GM12878 (cell line): ENCODE measurements at regions not wholly inside any gene's neighbourhood (a gene's known extent, or its start where the extent isn't known, plus 50 kb on each side); places are given as distances from the start of the nearest gene placed in this dataset.
"Not testable (repeated sequence)": the region's sequence is repeated elsewhere in the genome, so short reads cannot be mapped to it uniquely, and the experiment has no call there.

Experiments used
- ATAC-seq: fragments of 200-7000 bp; cut with Tn5 transposase; 3 replicates; pipeline ENCODE4 v1.9.1; 2020; ENCODE audit warnings: mild to moderate bottlenecking, moderate library complexity
- BruUV-seq: library from RNA; stranded (reverse); fragments of 400-500 nt; replicated peaks from 2 replicates; lab custom pipeline; 2021; lab: Mats Ljungman, UMichigan
- CTCF ChIA-PET: fragments of 300-600 bp; sonication (Branson Sonifier 250); formaldehyde crosslinking; extraction: SDS; loops from one replicate; lab custom pipeline; 2021; ENCODE audit warnings: inconsistent platforms; lab: Yijun Ruan, JAX
- POLR2A ChIA-PET: fragments of 350-600 bp; formaldehyde crosslinking; extraction: SDS; loops from one replicate; lab custom pipeline; 2021; ENCODE audit warnings: inconsistent platforms; lab: Charles Lee
- RAD21 ChIA-PET: fragments of 300-600 bp; sonication (Branson Sonifier 250); formaldehyde crosslinking; loops from one replicate; lab custom pipeline; 2023; ENCODE audit warnings: antibody characterized with exemption; ENCODE audit not compliant: unreplicated experiment; lab: Charles Lee
- SMC1A ChIA-PET: fragments of 300-600 bp; sonication (Branson Sonifier 250); formaldehyde crosslinking; loops from one replicate; lab custom pipeline; 2023; ENCODE audit not compliant: unreplicated experiment, uncharacterized antibody; lab: Charles Lee
- DNase-seq: peaks from one replicate; pipeline ENCODE4 v3.0.0-alpha.2; 2011; ENCODE audit warnings: low read depth, low spot score
- FAIRE-seq: peaks from 3 replicates; lab custom pipeline; 2011; peaks lifted over from hg19 to GRCh38; lab: Jason Lieb, UNC
- H2AFZ ChIP-seq: 2 replicates; pipeline ENCODE4 v1.6.0; 2011; ENCODE audit warnings: low read depth, low read length, control low read depth; ENCODE audit not compliant: control insufficient read depth
- H3K27ac ChIP-seq: 2 replicates; pipeline ENCODE4 v1.5.1; 2011; ENCODE audit warnings: control low read depth; ENCODE audit not compliant: control insufficient read depth, insufficient read depth
- H3K27me3 ChIP-seq, 2 experiments: replicated peaks in 1 of 2; 2 replicates each; pipeline versions ENCODE4 v1.6.0 to v1.6.1; 2011; ENCODE audit warnings: low read length in 1 of 2; ENCODE audit not compliant: control insufficient read depth in 2 of 2, insufficient read depth in 2 of 2
- H3K36me3 ChIP-seq, 2 experiments: 2 replicates each; pipeline ENCODE4 v1.5.1; 2011; ENCODE audit warnings: low read length in 1 of 2; ENCODE audit not compliant: control insufficient read depth in 2 of 2, insufficient read depth in 2 of 2
- H3K4me1 ChIP-seq: 2 replicates; pipeline ENCODE4 v1.6.1; 2011; ENCODE audit warnings: mild to moderate bottlenecking, low read length, moderate library complexity, mixed read lengths; ENCODE audit not compliant: control insufficient read depth, insufficient read depth
- H3K4me2 ChIP-seq: 2 replicates; pipeline ENCODE4 v1.6.0; 2011; ENCODE audit warnings: control low read depth; ENCODE audit not compliant: control insufficient read depth, insufficient read depth
- H3K4me3 ChIP-seq: fragments of 200-600 bp; sonication (generic); 2 replicates; pipeline ENCODE4 v1.5.1; 2016
- H3K79me2 ChIP-seq: 2 replicates; pipeline ENCODE4 v1.6.0; 2011; ENCODE audit warnings: low read length; ENCODE audit not compliant: control insufficient read depth, insufficient read depth
- H3K9ac ChIP-seq: 2 replicates; pipeline ENCODE4 v1.8.0; 2011; ENCODE audit warnings: low read length, control low read depth, mixed read lengths; ENCODE audit not compliant: control insufficient read depth, insufficient read depth
- H3K9me3 ChIP-seq: replicated peaks from 3 replicates; pipeline ENCODE4 v1.5.1; 2011; ENCODE audit warnings: mild to moderate bottlenecking, low read length; ENCODE audit not compliant: control insufficient read depth, insufficient read depth
- H4K20me1 ChIP-seq: 2 replicates; pipeline ENCODE4 v1.6.0; 2011; ENCODE audit not compliant: control insufficient read depth, insufficient read depth
- CREM ChIP-seq: IDR thresholded peaks from 2 replicates; pipeline ENCODE4 v1.6.1; 2014; ENCODE audit warnings: antibody characterized with exemption, low read depth
- EZH2 ChIP-seq: IDR thresholded peaks from 2 replicates; pipeline ENCODE4 v1.6.1; 2012; ENCODE audit warnings: low read depth, mild to moderate bottlenecking, control low read depth, inconsistent platforms, low read length, borderline replicate concordance; ENCODE audit not compliant: control insufficient read depth
- MTA3 ChIP-seq: IDR thresholded peaks from 2 replicates; pipeline ENCODE4 v1.6.1; 2012; ENCODE audit warnings: low read length, inconsistent platforms, borderline replicate concordance
- PAX8 ChIP-seq: fragments of 450-650 bp; IDR thresholded peaks from 2 replicates; pipeline ENCODE4 v1.6.1; 2017; ENCODE audit warnings: mild to moderate bottlenecking, moderate library complexity
- WGBS: methylation state at CpG from one replicate; pipeline ENCODE4 v1.1.6; 2016; ENCODE audit warnings: low lambda C conversion rate; ENCODE audit not compliant: insufficient replicate concordance, insufficient coverage; ENCODE audit errors: missing lambda C conversion rate; 5-methylcytosine and 5-hydroxymethylcytosine counted together
- in situ Hi-C: fragments of 300-500 bp; cut with MboI; formaldehyde crosslinking; loops from 9 replicates; pipeline ENCODE4 v1.14.3; 2018; ENCODE audit warnings: mixed read lengths
- intact Hi-C: fragments of 100-400 bp; cut with micrococcal nuclease; formaldehyde crosslinking; loops from one replicate; pipeline ENCODE4 v1.14.2; 2022; ENCODE audit not compliant: unreplicated experiment
- TF ChIP-seq, protein P1 (sequence below), 3 experiments: IDR thresholded peaks in 2 of 3; conservative IDR thresholded peaks in 1 of 3; 2 replicates each; pipeline ENCODE4 v1.5.1; 2011; ENCODE audit warnings: low read depth in 3 of 3, low read length in 3 of 3, mild to moderate bottlenecking in 3 of 3, control low read depth in 2 of 3, moderate library complexity in 2 of 3, inconsistent platforms in 1 of 3, mixed read lengths in 1 of 3; ENCODE audit not compliant: control insufficient read depth in 2 of 3, insufficient read depth in 1 of 3; ENCODE audit errors: extremely low read depth in 1 of 3
- TF ChIP-seq, protein P2 (sequence below): fragments of 450-650 bp; IDR thresholded peaks from 2 replicates; pipeline ENCODE4 v1.6.1; 2017; ENCODE audit warnings: mild to moderate bottlenecking

DNA sequence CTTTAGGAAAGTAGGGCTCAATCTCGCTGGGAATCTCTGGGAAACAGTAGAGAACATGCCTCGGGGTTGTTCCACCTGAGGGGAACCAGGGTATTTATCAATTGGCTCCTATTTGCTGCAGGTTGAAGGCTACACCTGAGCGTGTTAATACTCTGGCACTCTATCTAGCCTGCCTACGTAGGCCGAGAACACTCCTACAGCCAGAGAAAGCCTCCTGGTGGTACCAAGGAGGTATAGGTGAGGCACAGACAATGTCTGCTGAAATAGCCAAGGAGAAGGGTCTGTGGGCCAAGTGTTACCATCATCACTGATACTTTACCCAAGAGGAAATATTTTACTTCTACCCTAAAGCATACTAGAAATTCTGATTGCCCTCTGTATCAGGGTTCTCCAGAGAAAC is 341.0 kb upstream of the UBE2E2 start:
- FAIRE-seq (no peak), ATAC-seq (peak; percentile 60)
- POLR2A ChIA-PET, result no interaction called here

DNA sequence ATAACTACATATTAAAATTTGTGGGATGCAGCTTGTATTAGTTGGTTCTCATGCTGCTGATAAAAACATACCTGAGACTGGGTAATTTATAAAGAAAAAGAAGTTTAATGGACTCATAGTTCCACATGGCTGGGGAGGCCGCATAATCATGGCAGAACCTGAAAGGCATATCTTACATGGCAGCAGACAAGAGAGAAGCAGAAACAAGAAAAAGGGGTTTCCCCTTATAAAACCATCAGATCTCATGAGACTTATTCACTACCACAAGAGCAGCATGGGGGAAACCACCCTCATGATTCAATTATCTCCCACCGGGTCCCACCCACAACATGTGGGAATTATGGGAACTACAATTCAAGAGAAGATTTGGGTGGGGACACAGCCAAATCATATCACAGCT is 320.3 kb upstream of the UBE2E2 start:
- FAIRE-seq, H3K36me3 ChIP-seq, POLR2A ChIA-PET, H3K79me2 ChIP-seq, intact Hi-C loops, DNase-seq, H3K27ac ChIP-seq, H3K4me2 ChIP-seq, in situ Hi-C loops, RAD21 ChIA-PET, H3K4me3 ChIP-seq, H3K27me3 ChIP-seq, H3K4me1 ChIP-seq, BruUV-seq, H3K9ac ChIP-seq, ATAC-seq, H2AFZ ChIP-seq, CTCF ChIA-PET, H4K20me1 ChIP-seq, H3K9me3 ChIP-seq: not testable (repeated sequence)
- SMC1A ChIA-PET, result interaction anchor here (0.6 kb wide), 1 partner anchor 255 kb away, joined by 3 read pairs; no protein-coding TSS in a partner anchor
- WGBS, result 0% methylated on average over 2 of the region's 2 CpGs

More for the DNA sequence above, 341.0 kb upstream of the UBE2E2 start:
- Histone ChIP-seq H3K27me3 (no peaks in the 10 kb centered on the region), H3K4me1 (no peaks in the 10 kb centered on the region), H2AFZ (no peak overlapping the region), H3K36me3 (no peaks in the 10 kb centered on the region), H4K20me1 (no peaks in the 10 kb centered on the region), H3K9me3 (no peaks in the 10 kb centered on the region), H3K27ac (no peak overlapping the region), H3K4me3 (no peak overlapping the region), H3K4me2 (no peak overlapping the region), H3K9ac (no peak overlapping the region), H3K79me2 (no peaks in the 10 kb centered on the region)
- BruUV-seq, result no TSS peak
- ChIA-PET SMC1A (no interaction called here), CTCF (no interaction called here), RAD21 (no interaction called here)
- no peak for DNase-seq
- TF ChIP-seq CREM (no peak), EZH2 (no peak), PAX8 (no peak), MTA3 (no peak)
- TF ChIP-seq, protein P1, sequence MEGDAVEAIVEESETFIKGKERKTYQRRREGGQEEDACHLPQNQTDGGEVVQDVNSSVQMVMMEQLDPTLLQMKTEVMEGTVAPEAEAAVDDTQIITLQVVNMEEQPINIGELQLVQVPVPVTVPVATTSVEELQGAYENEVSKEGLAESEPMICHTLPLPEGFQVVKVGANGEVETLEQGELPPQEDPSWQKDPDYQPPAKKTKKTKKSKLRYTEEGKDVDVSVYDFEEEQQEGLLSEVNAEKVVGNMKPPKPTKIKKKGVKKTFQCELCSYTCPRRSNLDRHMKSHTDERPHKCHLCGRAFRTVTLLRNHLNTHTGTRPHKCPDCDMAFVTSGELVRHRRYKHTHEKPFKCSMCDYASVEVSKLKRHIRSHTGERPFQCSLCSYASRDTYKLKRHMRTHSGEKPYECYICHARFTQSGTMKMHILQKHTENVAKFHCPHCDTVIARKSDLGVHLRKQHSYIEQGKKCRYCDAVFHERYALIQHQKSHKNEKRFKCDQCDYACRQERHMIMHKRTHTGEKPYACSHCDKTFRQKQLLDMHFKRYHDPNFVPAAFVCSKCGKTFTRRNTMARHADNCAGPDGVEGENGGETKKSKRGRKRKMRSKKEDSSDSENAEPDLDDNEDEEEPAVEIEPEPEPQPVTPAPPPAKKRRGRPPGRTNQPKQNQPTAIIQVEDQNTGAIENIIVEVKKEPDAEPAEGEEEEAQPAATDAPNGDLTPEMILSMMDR (IDR thresholded peaks at IDR 0.05 in 2 of 3, conservative IDR thresholded peaks at IDR 0.05 in 1 of 3; ENCODE audit: control insufficient read depth in 2 of 3, extremely low read depth in 1 of 3, insufficient read depth in 1 of 3, low read depth in 3 of 3, low read length in 3 of 3), result 0 out of 6 replicates have a peak, but pooled peaks of 2 of the 3 experiments have one; percentile 4 to 18
- TF ChIP-seq, protein P2, sequence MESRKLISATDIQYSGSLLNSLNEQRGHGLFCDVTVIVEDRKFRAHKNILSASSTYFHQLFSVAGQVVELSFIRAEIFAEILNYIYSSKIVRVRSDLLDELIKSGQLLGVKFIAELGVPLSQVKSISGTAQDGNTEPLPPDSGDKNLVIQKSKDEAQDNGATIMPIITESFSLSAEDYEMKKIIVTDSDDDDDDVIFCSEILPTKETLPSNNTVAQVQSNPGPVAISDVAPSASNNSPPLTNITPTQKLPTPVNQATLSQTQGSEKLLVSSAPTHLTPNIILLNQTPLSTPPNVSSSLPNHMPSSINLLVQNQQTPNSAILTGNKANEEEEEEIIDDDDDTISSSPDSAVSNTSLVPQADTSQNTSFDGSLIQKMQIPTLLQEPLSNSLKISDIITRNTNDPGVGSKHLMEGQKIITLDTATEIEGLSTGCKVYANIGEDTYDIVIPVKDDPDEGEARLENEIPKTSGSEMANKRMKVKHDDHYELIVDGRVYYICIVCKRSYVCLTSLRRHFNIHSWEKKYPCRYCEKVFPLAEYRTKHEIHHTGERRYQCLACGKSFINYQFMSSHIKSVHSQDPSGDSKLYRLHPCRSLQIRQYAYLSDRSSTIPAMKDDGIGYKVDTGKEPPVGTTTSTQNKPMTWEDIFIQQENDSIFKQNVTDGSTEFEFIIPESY, result no peak
- WGBS, result 1% methylated on average over 5 of the region's 5 CpGs
- intact Hi-C loops (no loop called here), in situ Hi-C loops (no loop called here)
